ENCODE measurements at regions not wholly inside any gene's neighbourhood (a gene's known extent, or its start where the extent isn't known, plus 50 kb on each side); places are given as distances from the start of the nearest gene placed in this dataset.
"Not testable (repeated sequence)": the region's sequence is repeated elsewhere in the genome, so short reads cannot be mapped to it uniquely, and the experiment has no call there.

DNA sequence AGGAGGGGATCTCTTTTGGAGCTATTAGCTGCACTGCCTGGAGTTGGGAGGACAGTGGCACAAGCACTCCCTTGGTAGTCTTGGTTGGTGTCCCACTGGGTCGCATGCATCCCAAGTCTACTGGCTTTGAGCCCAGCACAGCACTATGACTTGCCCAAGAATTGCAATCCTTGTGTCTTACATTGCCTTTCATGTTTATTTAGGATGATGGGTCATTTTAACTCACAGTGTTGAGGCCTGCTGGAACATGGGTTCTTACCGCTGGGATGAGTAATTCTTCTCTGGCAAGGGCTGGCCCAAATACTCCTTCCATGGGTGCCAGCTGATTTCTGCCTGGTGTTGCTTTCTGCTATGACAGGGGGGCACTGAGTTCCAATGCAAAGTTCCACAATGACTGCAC is 185.5 kb downstream of the TEX13C start:
- DNase-seq = no peak

DNA sequence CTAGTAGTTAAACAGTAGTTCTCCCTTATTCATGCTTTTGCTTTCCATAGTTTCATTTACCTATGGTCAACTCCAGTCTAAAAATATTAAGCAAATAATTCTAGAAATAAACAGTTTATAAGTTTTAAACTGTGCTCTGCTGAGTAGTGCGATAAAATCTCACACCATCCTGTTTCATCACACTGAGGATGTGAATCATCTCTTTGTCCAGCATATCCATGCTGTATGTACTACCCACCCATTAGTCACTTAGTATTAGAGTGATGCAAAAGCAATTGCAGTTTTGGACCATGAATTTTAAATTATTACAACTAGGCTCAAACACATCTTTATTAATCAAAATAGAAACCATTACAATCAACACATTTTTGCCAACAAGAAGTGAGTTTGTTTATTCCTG is 187.4 kb downstream of the TEX13C start:
- DNase-seq = no peak

GRCh38 chrX:125520029-125520428 is 200.4 kb downstream of the TEX13C start:
- DNase-seq = no peak

DNA sequence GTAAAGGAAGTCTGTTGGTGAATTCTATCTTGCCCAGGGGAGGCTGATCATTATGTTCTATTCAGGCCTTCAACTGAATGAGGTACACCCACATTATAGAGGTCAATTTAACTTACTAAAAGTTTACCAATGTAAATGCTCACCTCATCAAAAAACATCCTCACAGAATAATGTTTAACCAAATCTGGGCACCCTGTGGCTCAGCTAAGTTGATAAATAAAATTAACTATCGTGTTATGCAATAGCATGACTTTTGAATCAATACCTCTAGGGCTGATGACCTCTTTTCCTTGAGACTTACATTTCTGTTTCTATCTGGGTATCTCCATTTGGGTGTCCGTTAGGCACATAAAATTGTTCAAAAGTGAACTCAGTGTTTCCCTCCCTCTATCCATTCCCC is 203.1 kb downstream of the TEX13C start:
- no peak for DNase-seq

DNA sequence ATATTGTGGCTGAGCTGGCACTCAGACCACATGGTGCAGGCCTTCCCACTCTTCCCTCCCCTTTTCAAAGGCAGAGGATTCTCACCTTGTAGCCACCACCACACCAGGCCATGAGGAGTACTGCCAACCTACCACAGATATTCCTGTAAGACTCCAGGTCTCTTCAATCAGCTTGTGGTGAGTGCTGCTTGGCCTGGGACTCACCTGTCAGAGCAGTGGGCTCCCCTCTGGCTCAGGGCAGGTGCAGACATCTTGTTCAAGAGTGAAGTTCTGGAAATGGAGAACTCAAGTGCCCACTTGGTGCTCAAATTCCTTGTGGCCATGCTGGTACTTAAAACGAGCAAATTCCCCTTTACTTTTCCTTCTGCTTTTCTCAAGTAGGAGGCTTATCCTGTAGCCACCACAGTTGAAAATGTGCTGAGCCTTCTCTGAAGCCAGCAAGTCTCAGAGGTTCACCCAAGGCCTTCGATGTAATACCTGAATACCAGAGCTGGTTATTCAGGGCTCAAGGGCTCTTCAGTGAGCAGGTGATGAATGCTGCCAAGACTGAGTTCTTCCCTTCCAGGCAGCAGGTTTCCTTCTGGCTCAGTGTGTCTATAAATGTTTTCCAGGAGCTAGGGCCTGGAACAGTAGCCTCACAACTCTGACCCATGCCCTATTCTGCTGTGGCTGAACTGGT is 212.9 kb downstream of the TEX13C start:
- DNase-seq = no peak

DNA sequence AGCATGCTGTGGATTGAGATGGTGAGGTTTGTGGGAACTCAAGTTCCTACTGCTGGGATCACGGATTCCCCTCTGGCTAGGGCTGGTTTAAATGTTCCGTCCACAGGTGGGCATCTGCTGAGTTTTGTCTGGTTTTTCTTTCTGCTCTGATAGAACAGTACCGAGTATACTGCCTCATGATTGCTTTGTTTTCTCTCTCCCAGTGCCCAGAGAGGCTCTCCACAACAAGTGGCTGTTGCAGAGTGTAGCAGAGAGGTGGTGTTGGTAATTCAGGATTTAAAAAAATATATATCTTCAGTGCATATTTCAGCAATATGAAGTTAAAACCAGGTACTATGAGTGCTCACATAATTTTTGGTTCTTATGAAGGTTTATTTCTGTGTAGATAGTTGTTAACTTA is 213.7 kb downstream of the TEX13C start:
- no peak for DNase-seq

DNA sequence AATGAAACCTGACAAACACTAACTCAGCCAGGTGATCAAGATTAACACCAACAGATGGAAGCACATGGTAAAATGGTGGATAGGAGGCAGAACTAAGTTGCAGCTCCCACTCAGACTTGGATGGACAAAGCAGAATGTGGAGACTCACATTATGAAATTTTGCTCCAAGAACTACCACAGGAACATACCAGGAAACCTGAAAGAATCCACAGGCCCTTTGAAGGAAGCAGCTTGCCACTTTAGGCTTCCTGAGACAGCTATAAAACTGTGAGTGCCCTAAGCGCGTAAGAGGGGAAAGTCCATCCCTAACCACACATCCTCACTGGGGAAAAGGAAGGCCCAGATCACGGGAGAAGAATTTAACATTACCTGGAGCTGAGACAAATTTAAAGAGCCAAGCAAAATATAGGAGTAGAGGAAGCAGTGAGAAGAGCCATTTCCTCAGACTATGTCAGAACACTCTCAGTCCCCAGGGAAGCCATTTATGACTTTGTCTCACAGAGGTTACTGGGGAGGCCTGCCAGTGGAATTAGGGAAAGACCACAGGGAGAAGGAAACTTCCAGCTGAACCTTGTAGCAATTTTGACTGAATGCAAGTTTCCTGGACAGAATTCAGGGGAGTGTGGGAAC is 224.5 kb downstream of the TEX13C start:
- no peak for DNase-seq

DNA sequence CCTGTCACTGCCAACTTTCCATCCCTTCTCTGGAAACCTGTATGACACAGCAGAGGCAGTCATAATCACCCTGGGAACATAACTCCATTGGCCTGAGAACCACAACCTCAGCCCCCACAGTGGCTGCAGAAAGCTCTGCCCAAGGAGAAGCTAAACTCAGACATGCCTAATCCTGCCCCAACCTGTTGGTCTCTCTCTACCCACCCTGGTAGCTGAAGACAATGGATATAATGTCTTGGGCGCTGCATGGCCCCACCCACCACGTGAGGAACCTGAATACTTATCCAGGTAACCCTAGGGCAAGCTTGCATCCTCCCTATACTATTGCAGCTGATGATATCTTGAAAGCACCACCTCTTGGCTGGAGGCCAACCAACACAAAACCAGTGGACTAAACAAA is 225.2 kb downstream of the TEX13C start:
- no peak for DNase-seq

DNA sequence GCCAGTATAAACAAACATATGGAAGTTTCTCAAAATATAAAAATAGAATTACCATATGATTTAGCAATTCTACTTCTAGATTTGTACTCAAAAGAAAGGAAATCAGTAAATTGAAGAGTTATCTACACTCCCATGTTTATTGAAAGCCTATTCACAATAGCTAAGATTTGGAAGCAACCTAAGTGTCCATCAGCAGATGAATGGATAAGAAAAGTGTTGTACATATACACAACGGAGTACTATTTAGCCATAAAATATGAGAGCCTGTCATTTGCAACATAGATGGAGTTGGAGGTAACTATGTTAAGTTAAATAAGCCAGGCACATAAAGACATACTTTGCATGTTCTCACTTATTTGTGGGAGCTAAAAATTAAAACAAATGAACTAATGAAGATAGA is 257.8 kb downstream of the TEX13C start:
- no peak for DNase-seq

DNA sequence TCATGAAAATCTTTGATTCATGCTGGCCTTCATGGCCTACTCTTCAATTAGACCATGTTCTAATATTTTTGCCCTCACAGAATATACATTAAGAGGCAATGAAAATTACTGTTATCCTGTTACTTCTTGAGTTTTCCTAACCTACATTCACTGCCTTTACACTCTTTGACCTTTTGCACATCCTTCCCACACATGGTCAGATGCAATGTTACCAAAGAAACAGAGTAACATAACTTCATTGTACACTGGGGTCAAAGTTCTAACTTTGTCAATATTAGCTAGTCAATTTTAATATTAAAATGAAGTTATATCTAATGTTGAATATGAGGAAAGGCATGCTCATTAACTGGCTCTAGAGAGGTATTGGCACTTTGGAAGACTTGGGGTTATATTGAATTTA is 284.8 kb downstream of the TEX13C start:
- no peak for DNase-seq

DNA sequence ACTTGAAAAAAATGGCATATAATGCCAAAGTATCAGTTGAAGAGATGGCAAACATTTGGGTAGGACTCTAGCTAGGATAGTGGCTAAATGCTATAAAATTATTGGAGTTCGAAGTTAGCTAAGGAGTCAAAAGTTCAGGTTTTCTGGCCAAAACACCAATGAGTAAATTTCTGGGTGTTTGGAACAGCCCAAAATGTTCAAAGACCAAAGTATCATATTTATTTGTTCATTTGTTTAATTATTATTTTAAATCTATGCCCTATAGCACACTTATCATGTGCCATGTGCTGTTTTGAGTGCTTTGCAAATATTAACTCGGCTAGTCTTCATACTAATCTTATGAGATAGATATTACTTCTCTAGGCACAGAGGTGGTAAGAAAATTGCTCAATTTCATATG is 285.5 kb downstream of the TEX13C start:
- DNase-seq = no peak

DNA sequence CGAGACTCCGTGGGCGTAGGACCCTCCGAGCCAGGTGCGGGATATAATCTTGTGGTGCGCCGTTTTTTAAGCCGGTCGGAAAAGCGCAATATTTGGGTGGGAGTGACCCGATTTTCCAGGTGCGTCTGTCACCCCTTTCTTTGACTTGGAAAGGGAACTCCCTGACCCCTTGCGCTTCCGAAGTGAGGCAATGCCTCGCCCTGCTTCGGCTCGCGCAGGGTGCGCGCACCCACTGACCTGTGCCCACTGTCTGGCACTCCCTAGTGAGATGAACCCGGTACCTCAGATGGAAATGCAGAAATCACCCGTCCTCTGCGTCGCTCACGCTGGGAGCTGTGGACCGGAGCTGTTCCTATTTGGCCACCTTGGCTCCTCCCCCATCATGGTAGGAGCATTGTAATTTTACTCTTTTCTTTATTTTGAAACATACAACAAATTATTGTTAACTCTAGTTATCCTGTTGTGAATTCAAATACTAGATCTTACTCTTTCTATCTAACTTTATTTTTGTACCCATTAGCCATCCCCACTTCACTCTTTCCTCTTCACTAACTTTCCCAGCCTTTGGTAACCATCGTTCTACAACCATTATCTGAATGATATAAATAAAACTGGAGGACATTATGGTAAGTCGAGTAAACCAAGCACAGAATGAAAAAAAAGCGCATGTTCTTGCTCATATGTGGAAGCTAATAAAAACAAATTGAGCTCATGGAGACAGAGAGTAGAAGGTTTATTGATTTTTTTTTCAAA is 295.1 kb downstream of the TEX13C start:
- DNase-seq = not testable (repeated sequence)

DNA sequence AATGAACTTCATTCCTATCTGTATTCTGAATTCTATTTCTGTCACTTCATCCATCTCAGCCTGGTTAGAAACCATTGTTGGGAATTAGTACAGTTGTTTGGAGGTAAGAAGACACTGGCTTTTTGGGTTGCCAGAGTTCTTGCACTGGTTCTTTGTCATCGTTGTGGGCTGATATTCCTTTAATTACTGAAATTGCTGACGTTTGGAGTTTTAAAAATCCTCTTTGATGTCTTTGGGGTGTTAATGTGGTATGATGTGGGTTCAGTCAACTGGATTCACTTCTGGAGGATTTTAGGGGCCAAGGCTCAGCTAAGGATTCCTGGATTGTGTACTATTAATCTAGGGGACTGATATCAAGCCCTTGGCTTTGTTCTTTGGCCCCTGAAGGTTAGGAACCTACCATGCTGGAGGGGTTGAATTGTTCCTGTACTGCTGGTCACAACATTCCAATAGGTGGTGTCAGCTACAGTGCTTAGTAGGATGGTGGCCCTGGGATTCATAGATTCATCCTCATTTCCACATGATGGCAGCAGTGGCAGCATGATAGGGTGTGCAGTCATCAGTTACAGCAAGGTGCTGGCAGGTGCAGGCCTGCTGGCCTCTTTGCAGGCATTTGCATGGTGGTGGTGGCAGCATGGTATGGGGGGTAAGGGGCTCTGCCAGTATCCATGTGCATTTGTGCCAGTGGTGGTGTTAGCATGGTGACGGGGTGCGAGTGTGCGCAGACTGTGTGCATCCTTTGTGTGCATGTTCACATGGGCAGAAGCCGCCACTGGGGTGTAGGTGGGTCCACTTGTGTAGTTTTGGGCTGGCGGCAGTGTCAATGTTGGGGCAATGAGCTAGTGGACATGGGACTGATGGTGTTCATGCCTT is 301.3 kb downstream of the TEX13C start:
- no peak for DNase-seq

- DNase-seq = no peak
These were observed 301.9 kb downstream of the TEX13C start for GRCh38 chrX:125621588-125621927.

DNA sequence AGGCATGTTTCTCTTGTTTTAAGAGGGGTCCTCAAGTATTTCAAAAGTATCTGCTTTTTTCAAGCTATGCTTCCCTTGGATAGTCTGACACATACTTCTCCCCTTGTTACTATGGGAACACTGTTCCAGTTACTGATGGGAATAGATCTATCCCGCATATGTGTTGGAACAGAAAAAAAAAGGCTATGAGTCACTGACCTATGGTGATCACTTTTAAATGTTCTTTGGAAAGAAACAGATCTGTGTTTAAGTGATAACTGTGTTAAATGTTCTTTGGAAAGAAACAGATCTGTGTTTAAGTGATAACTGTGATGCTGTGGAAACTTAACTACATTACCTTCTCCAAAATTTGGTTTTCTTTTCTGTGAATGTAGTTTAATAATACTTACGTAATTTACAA is 303.2 kb downstream of the TEX13C start:
- DNase-seq = no peak

GRCh38 chrX:125627676-125628075 is 308.0 kb downstream of the TEX13C start:
- no peak for DNase-seq

DNA sequence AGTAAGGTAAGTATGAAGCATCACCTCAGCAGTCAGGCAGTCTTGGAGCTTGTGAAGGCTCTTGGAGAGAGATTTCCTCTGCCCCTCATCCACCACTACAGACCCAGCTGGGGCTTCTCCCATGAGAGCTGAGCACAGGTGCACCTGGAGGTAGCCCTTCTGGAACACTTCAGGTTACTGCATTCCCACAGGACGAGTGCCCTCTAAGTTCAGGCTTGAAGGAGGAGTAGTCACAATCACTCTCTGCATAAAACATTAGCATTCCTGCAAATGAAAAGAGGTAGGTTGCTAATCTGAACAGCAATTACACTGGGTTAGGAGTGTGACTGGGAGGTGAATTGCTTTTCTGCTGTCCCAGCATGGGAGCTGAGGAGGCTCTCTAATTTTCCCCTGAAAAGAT is 308.8 kb downstream of the TEX13C start:
- no peak for DNase-seq

DNA sequence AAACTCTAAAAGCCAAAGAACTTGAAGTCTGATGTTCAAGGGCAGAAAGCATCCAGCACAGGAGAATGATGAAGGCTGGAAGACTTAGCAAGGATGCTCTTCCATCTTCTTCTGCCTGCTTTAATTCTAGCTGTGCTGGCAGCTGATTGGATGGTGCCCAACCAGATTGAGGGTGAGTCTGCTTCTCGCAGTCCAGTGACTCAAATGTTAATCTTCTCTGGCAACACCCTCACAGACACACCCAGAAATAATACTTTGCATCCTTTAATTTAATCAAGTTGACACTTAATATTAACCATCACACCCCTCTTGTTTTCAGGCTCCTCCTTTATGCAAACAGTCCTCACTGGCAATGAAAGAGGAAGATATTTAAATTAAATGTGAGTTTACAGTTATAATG is 321.7 kb downstream of the TEX13C start:
- no peak for DNase-seq

DNA sequence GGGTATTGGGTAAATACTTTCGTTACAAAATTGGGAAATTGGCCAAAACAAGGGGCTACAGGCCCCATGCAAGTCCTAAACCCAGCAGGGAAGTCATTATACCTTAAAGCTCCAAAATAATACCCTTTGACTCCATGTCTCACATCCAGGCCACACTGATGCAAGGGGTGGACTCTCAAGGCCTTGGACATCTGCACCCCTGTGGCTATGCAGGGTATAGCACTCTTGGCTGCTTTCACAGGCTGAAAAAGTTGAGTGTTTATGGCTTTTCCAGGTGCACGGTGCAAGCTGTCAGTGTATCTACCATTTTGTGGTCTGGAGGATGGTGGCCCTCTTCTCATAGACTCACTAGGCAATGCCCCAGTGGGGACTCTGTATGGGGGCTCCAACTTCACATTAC is 326.5 kb downstream of the TEX13C start:
- DNase-seq = no peak

GRCh38 chrX:125651426-125651825 is 331.8 kb downstream of the TEX13C start:
- DNase-seq = no peak

DNA sequence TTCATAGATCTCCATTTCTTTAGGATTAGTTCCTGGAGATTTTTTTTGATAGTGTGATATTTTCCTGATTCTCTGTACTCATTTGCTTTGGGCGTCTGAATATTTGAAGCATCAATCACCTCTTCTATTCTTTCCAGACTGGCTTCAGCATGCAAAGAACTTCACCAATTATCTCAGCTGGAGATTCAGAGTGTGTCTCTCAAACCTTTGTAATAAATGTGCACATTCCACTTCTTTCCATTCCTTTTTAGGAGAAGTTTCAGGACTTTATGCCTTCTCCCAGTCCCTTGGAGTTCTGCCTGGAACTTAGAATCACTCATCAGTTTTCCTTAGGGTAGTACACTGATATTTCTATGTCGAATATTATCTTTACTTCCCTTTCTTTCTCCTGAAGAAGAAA is 334.8 kb downstream of the TEX13C start:
- no peak for DNase-seq

DNA sequence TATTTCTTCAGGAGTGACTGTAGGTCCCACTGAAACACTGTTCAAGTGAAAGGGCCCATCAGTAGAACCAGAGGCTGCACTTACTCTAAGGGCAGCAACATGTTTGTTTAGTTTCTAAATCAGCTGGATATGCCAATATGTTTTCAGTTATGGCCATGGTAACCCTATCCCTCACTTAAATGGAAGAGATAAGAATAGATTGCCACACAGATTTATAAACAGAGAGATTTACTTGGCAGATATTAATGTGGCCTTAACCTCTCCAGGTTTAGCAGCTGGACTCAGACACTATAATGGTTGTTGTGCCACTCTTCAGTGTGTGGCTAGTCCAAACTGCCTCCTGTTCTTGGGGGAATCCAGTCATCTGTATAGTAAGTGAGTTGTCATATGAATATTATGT is 354.1 kb downstream of the TEX13C start:
- no peak for DNase-seq

Data from amygdala (tissue), 56 donors.